ENCODE measurements at regions not wholly inside any gene's neighbourhood (a gene's known extent, or its start where the extent isn't known, plus 50 kb on each side); places are given as distances from the start of the nearest gene placed in this dataset.

DNA sequence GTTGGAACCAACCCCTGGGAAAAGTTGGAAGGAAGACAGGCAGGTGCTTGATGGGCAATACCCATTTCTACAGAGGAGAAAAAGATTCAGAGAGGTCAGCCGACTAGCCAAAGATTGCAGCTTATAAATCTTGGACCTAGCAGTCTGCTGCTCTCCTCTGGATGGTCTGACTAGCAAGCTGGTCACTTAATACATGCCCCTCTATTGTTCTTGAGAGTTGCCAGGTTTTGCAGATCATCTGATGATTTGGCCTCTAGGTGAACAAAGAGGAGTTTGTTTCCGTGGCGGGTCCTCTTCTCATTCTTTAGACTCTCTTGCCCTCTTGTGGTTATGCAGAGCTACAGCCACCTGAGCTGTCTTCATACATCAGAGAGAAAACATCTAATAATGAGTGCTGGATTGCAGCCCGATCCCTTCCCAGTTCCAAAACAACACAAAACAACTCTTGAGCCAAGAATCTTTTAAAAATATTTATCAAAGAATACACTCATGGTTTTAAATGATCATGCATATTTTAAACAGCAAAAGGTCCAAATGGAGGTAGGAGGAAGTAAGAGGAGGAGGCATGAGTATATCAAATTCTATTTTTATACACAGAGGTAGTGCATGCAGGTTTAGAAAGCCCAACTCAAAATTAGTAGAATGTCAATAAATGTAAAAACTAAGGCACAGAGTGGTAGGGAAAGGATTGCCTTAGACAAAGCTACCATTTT lies 115.7 kb downstream of the SLC30A10 start:
- TF ChIP-seq, protein P1, sequence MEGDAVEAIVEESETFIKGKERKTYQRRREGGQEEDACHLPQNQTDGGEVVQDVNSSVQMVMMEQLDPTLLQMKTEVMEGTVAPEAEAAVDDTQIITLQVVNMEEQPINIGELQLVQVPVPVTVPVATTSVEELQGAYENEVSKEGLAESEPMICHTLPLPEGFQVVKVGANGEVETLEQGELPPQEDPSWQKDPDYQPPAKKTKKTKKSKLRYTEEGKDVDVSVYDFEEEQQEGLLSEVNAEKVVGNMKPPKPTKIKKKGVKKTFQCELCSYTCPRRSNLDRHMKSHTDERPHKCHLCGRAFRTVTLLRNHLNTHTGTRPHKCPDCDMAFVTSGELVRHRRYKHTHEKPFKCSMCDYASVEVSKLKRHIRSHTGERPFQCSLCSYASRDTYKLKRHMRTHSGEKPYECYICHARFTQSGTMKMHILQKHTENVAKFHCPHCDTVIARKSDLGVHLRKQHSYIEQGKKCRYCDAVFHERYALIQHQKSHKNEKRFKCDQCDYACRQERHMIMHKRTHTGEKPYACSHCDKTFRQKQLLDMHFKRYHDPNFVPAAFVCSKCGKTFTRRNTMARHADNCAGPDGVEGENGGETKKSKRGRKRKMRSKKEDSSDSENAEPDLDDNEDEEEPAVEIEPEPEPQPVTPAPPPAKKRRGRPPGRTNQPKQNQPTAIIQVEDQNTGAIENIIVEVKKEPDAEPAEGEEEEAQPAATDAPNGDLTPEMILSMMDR (IDR thresholded peaks at IDR 0.05; ENCODE audit: insufficient read depth, low read depth, low read length, missing control alignments), result peak; percentile 70
- peak; percentile 71 for DNase-seq (ENCODE audit: low read depth)
- H3K4me3 ChIP-seq (ENCODE audit: low read depth, low read length), result no peak overlapping the region

DNA sequence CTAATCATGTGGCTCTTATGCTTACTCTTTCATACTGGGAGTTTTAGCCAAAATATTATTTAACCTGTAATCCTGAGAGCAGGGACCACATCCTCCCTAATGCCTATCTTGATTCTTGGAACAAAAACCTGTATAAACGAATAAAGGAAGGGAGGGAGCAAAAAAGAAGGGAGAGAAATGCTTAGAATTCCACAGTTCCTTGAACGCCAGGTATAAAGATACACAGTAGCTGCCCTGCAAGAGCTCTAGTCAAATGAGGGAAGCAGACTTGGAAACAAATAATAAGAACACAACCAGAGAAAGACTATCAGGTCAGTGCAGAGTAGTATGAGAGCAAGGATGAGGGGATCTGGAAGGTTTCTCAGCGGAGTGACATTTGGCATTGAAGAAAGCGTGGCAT lies 116.3 kb downstream of the SLC30A10 start:
- DNase-seq (ENCODE audit: low read depth), result no peak
- TF ChIP-seq, protein P1 (IDR thresholded peaks at IDR 0.05; ENCODE audit: insufficient read depth, low read depth, low read length, missing control alignments), result no peak
- no peak overlapping the region for H3K4me3 ChIP-seq (ENCODE audit: low read depth, low read length)

DNA sequence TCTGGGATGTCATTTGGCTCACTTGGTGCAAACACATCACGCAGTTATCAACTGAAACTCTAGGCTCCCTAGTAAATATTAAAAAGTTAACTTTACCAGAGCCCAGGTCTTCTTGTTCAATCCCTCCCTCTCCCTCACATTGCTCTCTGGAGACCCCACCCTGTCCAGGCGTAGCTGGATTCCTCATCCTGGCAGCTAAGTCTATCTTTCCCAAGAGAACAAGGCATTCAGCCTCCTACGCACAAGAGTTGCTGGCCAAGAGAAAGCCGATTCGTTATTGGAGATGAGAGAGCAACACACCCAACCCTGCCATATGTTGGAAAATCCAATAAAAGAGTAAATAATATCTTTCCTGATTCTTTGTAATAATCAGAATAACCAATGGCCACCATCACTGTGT lies 117.9 kb downstream of the SLC30A10 start:
- TF ChIP-seq, protein P1 (IDR thresholded peaks at IDR 0.05; ENCODE audit: insufficient read depth, low read depth, low read length, missing control alignments), result no peak
- no peak for DNase-seq (ENCODE audit: low read depth)
- H3K4me3 ChIP-seq (ENCODE audit: low read depth, low read length), result no peak overlapping the region

DNA sequence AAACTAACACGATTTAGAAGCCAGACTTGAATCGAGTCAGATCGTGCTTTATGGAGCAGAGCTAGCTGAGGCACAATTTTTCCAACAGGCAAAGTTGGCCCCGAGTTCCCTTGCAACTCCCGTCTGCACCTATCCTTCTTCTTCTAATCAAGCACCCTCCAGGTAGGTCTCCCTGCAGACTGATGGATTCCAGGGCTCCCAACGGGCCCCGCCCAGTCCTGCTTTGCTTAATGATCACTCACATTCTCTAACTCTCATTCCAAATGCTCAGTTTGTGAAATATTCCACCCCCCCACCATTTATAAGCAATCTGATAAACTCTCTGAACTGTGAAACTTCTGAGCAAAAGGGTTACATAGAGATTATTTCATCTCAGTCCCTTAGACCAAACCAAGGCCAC lies 119.6 kb downstream of the SLC30A10 start:
- no peak overlapping the region for H3K4me3 ChIP-seq (ENCODE audit: low read depth, low read length)
- no peak for DNase-seq (ENCODE audit: low read depth)
- TF ChIP-seq, protein P1 (IDR thresholded peaks at IDR 0.05; ENCODE audit: insufficient read depth, low read depth, low read length, missing control alignments), result no peak

DNA sequence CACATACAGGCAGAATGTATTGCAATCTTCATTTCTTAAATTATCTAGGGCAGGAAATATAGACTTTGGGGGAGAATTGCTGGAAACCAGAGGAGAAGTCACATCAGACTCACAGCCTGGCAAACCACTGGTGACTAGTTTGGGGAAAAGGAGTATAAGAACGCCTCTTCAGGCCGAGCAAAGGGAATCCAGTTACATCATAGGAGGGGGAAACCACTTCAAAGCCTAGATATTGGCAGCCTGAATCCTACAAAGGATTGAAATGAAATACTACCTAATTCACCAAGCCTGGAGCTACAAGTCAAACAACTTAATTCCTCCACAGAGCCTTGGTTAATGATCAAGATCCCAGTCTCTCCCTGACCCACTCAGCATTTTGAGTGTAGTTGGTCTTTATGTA lies 121.7 kb downstream of the SLC30A10 start:
- no peak for DNase-seq (ENCODE audit: low read depth)
- TF ChIP-seq, protein P1 (IDR thresholded peaks at IDR 0.05; ENCODE audit: insufficient read depth, low read depth, low read length, missing control alignments), result no peak
- no peak overlapping the region for H3K4me3 ChIP-seq (ENCODE audit: low read depth, low read length)

DNA sequence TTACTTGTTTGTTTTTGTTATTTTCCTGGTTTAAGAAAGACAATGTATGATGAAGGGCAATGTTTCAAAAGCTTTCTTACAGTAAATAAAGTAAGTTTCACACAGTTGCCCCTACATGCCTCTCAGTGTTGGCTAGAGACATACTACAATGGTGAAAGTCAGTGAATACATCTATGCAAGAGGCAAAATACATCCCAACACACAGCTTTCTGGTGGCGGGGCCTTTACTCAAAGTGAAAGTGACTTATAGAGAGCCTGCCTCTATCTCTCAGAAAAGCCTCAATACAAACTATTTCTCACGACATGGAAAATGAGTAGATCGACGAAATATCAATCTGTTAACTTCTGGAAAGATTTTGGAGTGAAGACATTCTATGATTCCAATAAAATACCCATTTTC lies 122.3 kb downstream of the SLC30A10 start:
- TF ChIP-seq, protein P1 (IDR thresholded peaks at IDR 0.05; ENCODE audit: insufficient read depth, low read depth, low read length, missing control alignments), result no peak
- H3K4me3 ChIP-seq (ENCODE audit: low read depth, low read length), result no peak overlapping the region

DNA sequence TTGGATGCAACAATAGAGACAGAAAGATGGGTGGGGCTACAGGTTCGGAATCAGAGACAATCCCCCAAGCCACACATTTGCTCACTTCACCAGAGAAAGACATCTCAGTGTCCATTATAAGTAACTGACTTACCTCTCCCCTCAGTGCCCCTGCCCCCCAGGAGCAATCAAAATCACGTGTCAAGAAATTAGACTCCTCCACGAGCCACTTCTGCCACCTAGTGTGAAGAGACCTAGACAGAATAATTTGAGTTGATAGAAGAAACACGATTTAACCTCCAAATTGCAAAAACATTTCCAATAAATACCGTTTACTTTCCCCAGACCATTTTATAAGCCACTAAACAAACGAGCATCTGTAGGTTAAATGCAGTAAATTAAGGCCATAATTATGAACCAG lies 123.2 kb downstream of the SLC30A10 start:
- H3K4me3 ChIP-seq (ENCODE audit: low read depth, low read length), result no peak overlapping the region
- TF ChIP-seq, protein P1 (IDR thresholded peaks at IDR 0.05; ENCODE audit: insufficient read depth, low read depth, low read length, missing control alignments), result no peak
- no peak for DNase-seq (ENCODE audit: low read depth)

More for the DNA sequence above, 122.3 kb downstream of the SLC30A10 start:
- DNase-seq (ENCODE audit: low read depth), result no peak
